NCI-H82 treated with DMSO at 0.1 percent for 48 hours (cell line): ENCODE measurements at regions not wholly inside any gene's neighbourhood (a gene's known extent, or its start where the extent isn't known, plus 50 kb on each side); places are given as distances from the start of the nearest gene placed in this dataset.
"Not testable (repeated sequence)": the region's sequence is repeated elsewhere in the genome, so short reads cannot be mapped to it uniquely, and the experiment has no call there.

Experiments
- DNase-seq: peaks from one replicate; lab custom pipeline; 2025; ENCODE audit not compliant: unreplicated experiment; lab: John Stamatoyannopoulos, UW

DNA sequence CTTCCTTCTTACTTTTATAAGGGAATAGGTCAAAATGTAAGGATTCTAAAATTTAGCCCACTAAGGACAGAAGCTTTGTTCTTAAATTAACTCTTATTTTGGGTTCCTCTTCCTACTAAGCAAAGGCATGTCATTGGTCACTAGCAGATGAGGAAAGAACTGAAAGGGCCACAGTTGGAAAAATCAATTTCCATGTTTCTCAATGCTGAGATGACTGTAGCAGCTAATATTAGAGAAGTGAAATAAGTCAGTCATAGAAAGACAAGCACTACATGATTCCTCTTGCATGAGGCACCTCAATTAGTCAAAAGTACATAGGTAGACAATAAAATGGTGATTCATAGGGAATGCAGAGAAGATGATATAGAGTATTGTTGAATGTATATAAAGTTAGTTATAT is 353.7 kb downstream of the RSL24D1 start:
- no peak for DNase-seq

DNA sequence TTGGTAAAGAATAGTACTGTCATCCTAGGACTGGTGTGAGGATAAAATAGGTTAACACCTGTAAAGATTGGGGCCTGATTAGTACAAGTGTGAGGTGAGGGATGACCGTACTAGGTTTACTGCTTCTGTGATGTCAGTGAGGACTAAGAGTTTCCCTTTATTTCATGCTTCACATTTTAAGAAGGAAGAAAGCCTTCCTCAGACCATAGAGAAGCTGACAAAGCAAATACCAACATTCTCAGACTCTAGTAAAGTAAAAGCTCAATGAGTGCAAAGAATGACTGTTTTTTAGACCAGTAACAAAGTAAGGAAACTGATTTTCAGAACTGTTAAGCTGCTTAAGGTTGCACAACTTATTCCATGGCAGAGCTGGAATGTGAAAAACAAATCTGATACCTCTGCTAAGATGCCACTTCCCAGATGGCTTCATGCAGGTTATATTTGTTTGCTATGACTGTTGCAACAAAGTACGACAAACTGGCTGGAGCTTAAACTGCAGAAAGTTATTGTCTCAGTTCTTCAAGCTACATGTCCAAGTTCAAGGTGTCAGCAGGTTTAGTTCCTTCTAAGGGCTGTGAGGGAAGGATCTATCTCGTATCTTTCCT is 354.9 kb downstream of the RSL24D1 start:
- DNase-seq, result no peak

DNA sequence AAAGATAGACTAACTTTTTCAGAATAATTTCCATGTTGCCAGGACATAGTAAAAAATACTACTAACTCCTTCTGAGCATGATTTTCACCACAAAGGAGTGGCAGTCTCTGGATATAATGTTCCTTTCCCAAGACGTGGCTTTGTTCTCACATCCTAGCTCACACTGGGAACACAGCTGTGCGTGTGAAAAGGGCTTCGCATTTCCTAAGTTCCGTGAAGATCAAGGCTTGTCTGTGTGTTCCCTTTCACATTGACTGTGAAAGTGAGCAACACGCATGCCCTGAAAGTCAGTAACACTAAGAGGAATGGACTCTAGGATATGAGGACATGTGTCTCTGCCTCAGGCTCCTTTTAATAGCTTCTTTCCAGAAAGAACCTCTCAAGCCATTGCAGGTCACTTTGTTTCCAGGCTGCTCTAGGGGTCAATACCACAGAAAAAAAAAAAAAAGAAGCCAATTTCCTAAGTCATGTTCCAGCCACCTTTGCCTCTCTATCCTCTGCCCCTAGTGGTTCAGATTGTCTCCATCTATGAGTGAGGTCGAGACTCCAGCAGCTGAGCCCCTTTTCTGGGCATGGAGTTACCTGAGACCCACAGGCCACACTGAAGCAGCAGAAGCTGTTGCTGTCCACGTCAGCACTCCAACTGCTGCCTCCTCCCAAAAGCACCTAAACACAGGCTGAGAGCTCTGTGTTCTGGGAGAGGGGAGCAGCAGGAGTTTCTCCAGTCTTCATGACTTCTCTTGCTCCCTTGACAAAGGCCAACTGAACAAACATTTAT is 355.9 kb downstream of the RSL24D1 start:
- no peak for DNase-seq

DNA sequence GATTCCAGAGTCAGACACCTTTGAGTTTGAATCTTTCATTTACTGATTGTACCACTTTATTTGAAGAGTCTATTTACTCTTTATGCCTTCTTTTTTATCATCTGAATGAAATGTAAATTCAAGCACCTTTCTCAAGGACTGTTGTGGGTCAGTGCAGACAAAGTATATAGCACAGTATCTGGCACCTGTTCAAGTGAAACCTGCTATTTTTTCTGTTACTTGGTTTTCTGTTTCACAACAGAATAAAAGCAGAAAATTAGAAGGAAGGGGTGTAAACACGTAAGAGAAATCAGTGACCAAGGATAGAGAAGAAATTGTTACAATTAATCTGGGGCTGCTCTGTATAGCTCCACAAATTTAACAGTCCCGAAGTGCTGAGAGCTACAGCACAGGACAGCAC is 357.4 kb downstream of the RSL24D1 start:
- no peak for DNase-seq

DNA sequence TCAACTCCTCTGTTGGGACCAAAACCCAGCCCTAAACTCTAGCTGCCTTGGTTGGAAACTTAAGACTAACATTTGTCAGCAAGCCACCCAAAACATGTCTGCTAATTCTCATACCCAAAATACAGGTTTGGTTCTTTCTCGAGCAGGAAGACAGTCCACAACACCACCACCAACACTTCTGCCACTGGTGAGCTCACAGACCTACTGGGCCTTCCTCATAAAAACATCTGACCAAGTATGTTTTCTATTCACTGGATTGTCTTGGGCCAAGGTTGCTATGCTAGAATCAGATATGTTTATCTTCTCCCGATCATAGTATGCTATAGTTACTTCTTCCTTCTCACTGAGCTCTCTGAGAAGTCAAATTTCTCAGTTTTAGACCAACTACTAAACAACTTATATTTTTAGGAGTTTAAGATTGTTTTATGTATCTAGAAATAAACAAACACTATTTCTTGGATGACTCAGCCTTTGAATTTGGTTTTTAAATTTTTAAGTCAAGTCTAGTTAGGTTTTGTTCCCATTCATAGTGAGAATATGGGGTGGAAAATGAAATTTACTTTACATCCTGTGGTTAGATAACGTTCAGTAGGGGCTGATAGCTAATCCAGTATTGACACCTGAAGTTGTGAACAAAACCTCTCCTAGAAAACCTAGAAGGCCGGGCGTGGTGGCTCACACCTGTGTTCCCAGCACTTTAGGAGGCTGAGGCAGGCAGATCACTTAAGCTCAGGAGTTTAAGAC is 360.5 kb downstream of the RSL24D1 start:
- no peak for DNase-seq

DNA sequence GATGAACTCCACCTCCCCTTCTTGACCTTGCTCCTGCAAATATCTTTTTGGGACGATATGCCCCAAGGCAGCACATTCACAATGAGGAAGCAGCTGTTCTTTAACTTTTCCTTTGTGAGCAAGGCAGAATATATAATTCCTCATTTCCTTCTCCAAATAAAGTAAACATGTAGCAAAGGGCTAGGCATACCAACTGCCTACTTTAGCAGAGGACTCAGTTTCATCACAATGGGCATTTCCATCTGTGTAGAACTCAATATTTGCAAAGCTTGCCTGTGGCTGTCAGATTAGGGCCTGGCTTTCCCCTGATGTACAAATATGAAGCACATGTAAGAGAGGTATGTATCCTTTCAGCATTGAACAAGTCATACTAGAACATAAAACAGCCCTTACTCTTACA is 366.9 kb downstream of the RSL24D1 start:
- no peak for DNase-seq

DNA sequence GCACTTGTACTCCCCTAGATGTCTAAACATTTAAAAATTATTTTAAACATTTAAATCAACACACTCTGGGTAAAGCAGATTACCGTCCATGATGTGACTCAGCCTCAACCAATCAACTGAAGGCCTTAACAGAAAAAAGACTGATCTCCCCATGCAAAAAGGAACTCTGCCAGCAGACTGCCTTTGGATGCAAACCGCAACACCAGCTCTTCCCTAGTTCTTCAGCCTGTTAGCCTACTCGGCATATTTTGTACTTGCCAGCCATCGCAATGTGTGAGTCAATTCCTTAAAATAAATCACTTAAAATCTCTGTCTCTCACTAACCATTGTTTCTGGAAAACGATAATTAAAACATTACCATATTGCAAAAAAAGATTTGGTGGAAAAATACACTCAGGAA is 375.9 kb downstream of the RSL24D1 start:
- DNase-seq, result no peak

DNA sequence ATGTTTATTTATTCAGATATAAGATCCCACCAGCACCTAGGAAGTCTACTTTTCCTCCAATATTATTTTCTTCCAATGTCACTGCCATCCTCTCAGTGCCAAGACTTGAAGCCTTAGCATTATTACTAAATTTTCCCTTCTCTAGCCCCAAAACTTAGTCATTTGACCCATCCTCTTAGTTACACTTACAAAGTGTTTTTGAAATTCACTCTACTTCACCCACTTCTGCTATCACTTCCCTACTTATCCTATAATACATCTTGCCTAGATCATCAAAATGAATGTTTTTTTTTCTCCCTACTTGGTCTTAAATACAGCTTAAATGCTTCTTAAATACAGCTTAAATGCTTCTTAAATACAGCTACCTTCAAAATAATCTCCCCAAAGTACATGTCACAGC is 376.6 kb downstream of the RSL24D1 start:
- DNase-seq, result peak; percentile 29

DNA sequence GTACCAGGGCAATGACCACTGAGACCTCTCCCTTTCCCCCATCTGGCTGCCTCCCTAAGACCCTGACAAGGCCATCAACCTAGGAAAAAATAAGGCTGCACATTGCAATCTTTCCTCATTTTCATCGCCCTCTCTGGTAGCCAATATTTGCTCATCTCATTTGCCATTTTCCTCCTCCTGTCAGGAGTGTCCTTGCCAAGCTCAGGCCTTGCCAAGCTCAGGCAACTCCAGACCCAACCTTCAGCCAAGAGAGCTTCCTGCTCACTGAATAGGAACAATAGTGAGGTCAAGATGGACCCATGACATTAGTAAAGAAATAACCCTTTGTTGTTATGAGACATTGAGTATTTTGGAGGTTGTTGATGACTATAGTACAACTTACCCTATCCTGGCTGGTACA is 380.3 kb downstream of the RSL24D1 start:
- DNase-seq, result no peak

DNA sequence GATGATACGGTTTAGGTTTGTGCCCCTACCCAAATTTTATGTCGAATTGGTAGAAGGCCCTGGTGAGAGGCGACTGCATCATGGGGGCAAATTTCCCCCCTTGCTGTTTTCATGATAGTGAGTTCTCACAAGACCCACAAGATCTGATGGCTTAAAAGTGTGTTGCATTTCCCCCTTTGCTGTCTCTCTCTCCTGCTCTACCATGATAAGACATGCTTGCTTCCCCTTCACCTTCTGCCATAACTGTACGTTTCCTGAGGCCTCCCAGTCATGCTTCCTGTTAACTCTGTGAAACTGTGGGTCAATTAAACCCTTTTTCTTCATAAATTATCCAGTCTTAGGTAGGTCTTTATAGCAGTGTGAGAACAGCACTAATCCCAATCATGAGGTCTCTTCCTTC is 381.2 kb downstream of the RSL24D1 start:
- no peak for DNase-seq

DNA sequence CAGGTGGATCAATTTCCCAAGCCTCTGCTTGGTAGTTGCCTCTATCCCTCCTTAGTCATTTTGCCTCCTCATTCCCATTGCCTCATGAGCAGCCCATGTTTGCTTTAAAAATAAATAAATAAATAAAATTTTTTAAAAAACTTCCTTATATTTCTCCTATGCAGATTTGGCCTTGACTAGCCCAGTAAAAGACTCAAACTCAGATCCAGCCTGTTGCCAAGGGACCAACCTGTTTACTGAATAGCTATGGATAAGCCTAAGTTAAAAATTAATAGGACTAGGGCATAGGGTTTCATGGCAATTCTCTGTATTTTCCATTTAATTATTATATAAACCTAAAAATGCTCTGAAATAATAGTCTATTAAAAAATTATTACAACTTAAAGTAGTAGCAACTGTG is 384.4 kb downstream of the RSL24D1 start:
- no peak for DNase-seq

DNA sequence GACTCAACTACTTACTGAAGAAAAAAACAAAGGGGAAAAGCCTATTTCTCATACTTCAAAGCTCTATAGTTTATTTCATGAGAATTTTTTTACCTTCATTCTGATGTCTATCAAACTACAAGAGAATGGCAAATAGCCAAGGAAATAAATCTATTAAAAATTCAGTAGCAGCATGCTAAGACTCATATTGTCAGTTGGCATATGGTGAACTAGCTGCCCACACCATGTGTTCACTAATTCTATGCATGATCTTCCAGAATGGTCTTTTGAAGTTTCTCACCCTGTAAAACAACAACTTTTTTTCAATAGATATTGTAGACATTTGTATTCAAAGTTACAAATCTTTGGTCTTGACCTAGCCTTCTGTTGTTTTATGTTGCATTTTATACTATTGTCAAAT is 386.2 kb downstream of the RSL24D1 start:
- DNase-seq, result no peak

DNA sequence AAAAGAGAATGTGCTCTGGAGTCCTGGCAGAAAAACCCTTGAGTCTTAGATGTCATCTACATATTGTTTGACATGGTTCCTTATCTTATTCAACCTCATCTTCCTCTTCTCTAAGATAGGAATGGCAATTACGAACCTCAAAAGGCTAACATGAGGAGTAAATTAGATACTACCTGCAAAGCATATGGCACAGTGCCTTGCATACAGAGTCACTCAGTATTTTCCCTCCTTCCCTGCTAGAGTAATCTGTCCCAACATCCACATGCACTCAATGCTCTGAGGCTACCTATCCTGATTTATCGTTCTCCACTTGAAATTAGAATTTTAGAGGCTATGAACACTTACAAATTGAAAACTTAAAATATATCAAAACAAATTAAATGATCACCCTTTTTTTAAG is 386.7 kb downstream of the RSL24D1 start:
- no peak for DNase-seq

DNA sequence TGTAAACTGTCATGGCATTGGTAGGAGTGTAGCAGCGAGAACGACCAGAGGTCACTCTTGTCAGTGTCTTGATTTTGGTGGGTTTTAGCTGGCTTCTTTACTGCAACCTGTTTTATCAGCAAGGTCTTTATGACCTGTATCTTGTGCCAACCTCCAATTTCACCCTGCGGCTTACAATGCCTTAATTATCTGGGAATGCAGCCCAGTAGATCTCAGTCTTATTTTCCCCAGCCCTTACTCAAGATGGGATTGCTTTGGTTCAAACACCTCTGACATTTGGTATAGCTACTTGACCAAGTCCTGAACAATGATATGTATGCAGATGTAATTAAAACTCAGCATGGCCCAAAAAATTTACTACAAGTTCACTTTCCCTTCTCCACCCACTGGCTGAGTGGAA is 388.4 kb downstream of the RSL24D1 start:
- DNase-seq, result no peak

DNA sequence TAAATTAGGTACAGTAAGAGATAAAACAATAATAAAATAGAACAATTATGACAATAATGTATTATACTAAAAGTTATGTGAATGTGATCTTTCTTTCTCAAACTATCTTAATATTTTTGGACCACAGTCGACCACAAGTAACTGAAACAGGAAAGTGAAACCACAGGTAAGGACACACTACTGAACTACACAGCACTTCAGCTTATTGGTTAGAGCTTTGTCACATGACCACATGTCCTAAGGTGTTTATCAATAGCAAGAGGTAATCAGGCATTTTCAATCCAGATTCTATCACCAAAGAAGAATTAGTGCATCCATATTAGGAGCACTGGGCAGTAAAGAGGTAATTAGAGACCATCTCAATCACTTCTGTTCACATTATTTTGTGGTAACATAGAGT is 392.8 kb downstream of the RSL24D1 start:
- no peak for DNase-seq

DNA sequence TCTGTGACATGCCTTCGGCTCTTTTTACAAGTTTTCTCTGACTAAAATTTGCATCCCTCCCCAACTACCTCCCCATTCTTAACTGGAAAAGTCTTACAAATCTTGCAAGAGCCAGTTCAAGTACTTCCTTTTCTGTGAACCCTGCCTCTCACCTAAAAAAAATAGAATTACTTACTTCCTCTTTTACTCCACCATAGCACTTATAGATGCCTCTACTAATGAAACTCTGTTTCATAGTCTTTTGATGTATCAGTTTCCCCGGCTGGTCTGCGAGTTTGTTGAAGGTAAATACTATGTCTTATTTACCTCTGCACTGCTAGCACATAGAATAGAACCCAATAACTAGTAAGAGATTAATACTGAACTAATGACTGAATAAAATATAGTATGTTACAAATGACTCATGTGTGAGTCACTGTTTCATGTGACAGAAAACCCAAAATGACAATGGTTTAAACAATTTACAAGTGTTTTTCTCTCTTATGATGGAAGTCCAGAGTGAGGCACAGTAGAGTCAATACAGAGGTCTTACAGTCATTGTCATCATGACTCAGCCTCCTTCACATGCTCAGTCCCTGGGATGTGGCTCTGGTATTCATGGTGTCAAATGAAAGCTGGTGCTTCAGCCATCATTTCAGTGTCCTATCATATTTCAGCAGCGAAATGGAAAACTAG is 393.5 kb downstream of the RSL24D1 start:
- DNase-seq, result no peak

DNA sequence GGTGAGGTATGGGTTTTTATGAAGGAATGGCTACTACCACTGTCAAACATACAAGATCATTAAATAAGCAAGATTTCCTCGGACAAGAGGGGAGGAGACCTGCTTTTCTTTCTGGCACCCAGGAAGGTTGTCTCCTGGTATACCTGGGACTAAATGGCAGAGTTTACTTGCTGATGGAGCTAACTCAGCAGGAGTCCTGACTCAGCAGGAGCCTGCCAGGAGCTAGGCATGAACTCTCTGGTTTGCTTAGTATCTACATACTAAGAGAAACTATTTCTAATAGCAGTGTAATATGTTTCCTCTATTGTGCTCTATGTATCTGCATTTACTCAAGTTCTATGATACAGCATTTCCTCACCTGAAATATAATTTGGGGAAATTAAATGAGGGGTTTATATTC is 404.2 kb downstream of the RSL24D1 start:
- no peak for DNase-seq

DNA sequence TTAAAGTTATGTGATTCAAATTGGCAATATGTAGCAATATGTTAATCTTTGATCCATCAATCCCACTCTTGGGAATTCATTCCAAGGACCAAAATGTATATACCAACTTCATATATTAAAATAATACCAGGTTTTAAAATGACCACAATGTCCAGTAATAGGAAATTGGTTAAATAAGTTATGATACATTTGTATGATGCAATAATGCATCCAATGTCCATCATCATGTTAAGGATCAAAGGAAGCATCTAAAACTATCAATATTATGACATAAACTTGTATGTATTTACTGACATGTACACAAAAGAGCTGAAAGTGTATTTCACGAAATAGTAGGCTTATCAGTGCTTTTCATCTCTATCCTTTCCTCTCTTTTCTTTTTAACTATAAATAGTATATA is 406.0 kb downstream of the RSL24D1 start:
- no peak for DNase-seq

DNA sequence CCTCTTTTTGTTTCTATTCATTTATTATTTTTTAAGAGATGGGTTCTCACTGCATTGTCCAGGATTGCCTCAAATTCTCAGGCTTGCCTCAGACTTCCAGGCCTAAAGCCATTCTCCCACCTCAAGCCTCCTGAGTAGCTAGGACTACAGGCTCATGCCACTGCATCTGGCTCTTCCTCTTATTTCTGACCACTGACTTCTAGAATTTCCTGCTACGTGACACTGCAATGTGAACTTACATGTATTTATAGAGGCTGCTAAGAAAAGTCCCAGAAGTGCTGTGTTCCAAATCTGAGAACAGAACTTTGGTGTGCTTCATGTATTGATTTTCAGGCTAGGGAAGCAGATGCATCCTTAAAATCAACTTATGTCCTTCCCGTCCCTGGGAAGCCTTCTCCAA is 407.4 kb downstream of the RSL24D1 start:
- no peak for DNase-seq

DNA sequence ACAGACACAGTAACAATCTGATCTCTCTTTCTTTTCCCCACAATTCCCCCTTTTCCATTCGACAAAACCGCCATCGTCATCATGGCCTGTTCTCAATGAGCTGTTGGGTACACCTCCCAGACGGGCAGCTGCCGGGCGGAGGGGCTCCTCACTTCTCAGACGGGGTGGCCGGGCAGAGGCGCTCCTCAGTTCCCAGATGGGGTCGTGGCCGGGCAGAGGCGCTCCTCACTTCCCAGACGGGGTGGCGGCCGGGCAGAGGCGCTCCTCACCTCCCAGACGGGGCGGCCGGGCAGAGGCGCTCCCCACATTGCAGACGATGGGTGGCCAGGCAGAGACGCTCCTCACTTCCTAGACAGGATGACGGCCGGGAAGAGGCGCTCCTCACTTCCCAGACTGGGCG is 415.5 kb downstream of the RSL24D1 start:
- not testable (repeated sequence) for DNase-seq

DNA sequence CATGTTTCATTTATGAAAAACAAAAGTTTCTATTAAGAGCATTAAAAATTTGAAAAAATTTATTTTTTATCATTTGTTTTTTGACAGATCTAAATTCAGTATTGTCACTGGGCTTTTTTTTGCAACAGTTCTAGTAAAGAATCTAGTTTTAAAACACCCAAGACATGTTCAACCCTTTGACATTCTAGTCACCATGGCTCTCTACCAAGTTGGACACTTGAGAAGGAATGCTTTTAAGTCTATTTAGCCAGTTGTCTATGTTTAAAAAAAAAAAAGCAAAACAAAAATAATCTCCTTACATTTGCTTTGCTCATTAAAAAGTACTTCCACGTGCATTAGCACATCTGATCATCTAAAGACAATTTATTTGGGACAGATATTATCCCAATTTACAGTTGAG is 417.5 kb downstream of the RSL24D1 start:
- no peak for DNase-seq

DNA sequence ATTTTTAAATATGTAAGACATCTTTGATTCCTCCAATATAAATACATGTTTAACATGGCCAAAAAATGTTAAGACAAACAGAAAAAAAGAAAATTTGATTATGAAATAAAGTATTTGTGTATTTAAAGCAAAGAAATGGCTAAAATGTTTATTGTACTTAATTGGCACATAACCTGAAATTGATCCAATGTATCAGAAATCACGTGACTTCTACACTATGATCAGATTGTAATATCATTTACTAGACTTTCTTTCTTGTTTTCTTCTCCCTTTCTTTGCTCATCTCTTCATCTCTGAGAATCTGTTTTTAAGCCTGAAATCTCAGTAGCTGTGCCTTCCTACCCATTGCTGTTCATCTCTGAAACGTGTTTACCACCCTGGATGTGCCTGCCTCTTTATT is 420.3 kb downstream of the RSL24D1 start:
- no peak for DNase-seq
